HepG2 (cell line): ENCODE measurements at regions not wholly inside any gene's neighbourhood (a gene's known extent, or its start where the extent isn't known, plus 50 kb on each side); places are given as distances from the start of the nearest gene placed in this dataset.

Experiments
- ATAC-seq: fragments of 200-7000 bp; cut with Tn5 transposase; 3 replicates; pipeline ENCODE4 v1.9.1; 2020; ENCODE audit warnings: mild to moderate bottlenecking, moderate library complexity
- BruUV-seq: library from RNA; stranded (reverse); fragments of 400-500 nt; replicated peaks from 2 replicates; lab custom pipeline; 2021; lab: Mats Ljungman, UMichigan
- CTCF ChIA-PET: fragments of 300-600 bp; formaldehyde crosslinking; extraction: SDS; loops from one replicate; lab custom pipeline; 2021; ENCODE audit warnings: low total read pairs, inconsistent platforms, low intra/inter-chr PET ratio; lab: Yijun Ruan, JAX
- POLR2A ChIA-PET: fragments of 350-600 bp; sonication (Branson Sonifier 250); formaldehyde crosslinking; loops from one replicate; lab custom pipeline; 2020; ENCODE audit warnings: antibody characterized with exemption, inconsistent platforms; lab: Yijun Ruan, JAX
- DNase-seq: peaks from one replicate; pipeline ENCODE4 v3.0.0-alpha.2; 2015; ENCODE audit warnings: low spot score
- FAIRE-seq: peaks from 3 replicates; lab custom pipeline; 2011; peaks lifted over from hg19 to GRCh38; lab: Jason Lieb, UNC
- H2AFZ ChIP-seq: one replicate; pipeline ENCODE4 v1.6.1; 2011; ENCODE audit warnings: low read length, inconsistent platforms
- H3K27ac ChIP-seq: fragments of 300-600 bp; 3 replicates; pipeline ENCODE4 v1.8.0; 2011; ENCODE audit warnings: mixed run types, mild to moderate bottlenecking, mixed read lengths, low read length, inconsistent platforms; ENCODE audit not compliant: insufficient read depth; ENCODE audit errors: extremely low read length
- H3K27me3 ChIP-seq, 2 experiments: fragments of 200-600 bp in 1 of 2; 2 replicates in 1 of 2; 3 replicates in 1 of 2; pipeline versions ENCODE4 v1.6.0 to v1.8.0; 2011; ENCODE audit warnings: low read length in 2 of 2, mild to moderate bottlenecking in 2 of 2, moderate library complexity in 2 of 2, inconsistent platforms in 1 of 2; ENCODE audit not compliant: insufficient read depth in 2 of 2, control insufficient read depth in 1 of 2
- H3K36me3 ChIP-seq, 2 experiments: fragments of 200-600 bp in 1 of 2; replicated peaks in 1 of 2; 2 replicates in 1 of 2; 3 replicates in 1 of 2; pipeline versions ENCODE4 v1.5.1 to v1.8.0; 2011; ENCODE audit warnings: low read length in 2 of 2, inconsistent platforms in 1 of 2; ENCODE audit not compliant: insufficient read depth in 2 of 2, control insufficient read depth in 1 of 2
- H3K4me1 ChIP-seq: 2 replicates; pipeline ENCODE4 v1.5.1; 2012; ENCODE audit warnings: low read length, inconsistent platforms; ENCODE audit not compliant: insufficient read depth
- H3K4me2 ChIP-seq: 2 replicates; pipeline ENCODE4 v1.6.0; 2011; ENCODE audit warnings: low read depth, low read length, inconsistent platforms
- H3K4me3 ChIP-seq, 3 experiments: fragments of 200-600 bp in 1 of 3; sonication (generic), shearing (Covaris generic) in 1 of 3; replicated peaks in 1 of 3; 2 replicates each; pipeline ENCODE4 v1.5.1; 2011 to 2016; ENCODE audit warnings: low read length in 3 of 3, inconsistent platforms in 2 of 3, low read depth in 2 of 3, mild to moderate bottlenecking in 2 of 3, control low read depth in 1 of 3, mixed read lengths in 1 of 3; ENCODE audit not compliant: insufficient read depth in 1 of 3
- H3K79me2 ChIP-seq: one replicate; pipeline ENCODE4 v1.6.1; 2011; ENCODE audit warnings: low read length, inconsistent platforms; ENCODE audit not compliant: insufficient read depth
- H3K9ac ChIP-seq: 2 replicates; pipeline ENCODE4 v1.6.0; 2011; ENCODE audit warnings: mild to moderate bottlenecking, low read depth, low read length, inconsistent platforms; ENCODE audit not compliant: insufficient read depth
- H3K9me3 ChIP-seq: 2 replicates; pipeline ENCODE4 v1.5.1; 2012; ENCODE audit warnings: mild to moderate bottlenecking, low read length
- H4K20me1 ChIP-seq: 2 replicates; pipeline ENCODE4 v1.6.0; 2011; ENCODE audit warnings: inconsistent platforms, mild to moderate bottlenecking, low read length, moderate library complexity; ENCODE audit not compliant: insufficient read depth
- FOXJ3 ChIP-seq: sonication (generic); formaldehyde crosslinking; IDR thresholded peaks from 2 replicates; pipeline ENCODE4 v1.4.0; 2020; ENCODE audit warnings: missing genetic modification reagents, mild to moderate bottlenecking, borderline replicate concordance
- NFE2 ChIP-seq: sonication (generic); formaldehyde crosslinking; IDR thresholded peaks from 2 replicates; pipeline ENCODE4 v1.4.0; 2020; ENCODE audit warnings: missing genetic modification reagents
- WGBS: methylation state at CpG from one replicate; pipeline ENCODE4 v1.1.6; 2017; ENCODE audit warnings: low lambda C conversion rate; 5-methylcytosine and 5-hydroxymethylcytosine counted together
- in situ Hi-C: cut with HindIII; loops from 2 replicates; pipeline ENCODE4 v1.10.0; 2017; ENCODE audit warnings: low pct_unique_long_range_greater_than_20kb; ENCODE audit not compliant: extremely low pct_ligation_motif_present
- intact Hi-C: fragments of 100-400 bp; cut with micrococcal nuclease; formaldehyde crosslinking; loops from one replicate; pipeline ENCODE4 v1.10.0; 2022; ENCODE audit not compliant: unreplicated experiment
- TF ChIP-seq, protein P1 (sequence below), 2 experiments: IDR thresholded peaks; 2 replicates each; pipeline ENCODE4 v1.6.1; 2011 to 2012; ENCODE audit warnings: low read length in 2 of 2, borderline replicate concordance in 1 of 2, low read depth in 1 of 2, mild to moderate bottlenecking in 1 of 2, moderate library complexity in 1 of 2
- TF ChIP-seq, protein P2 (sequence below): sonication (generic); formaldehyde crosslinking; IDR thresholded peaks from 2 replicates; pipeline ENCODE4 v1.4.0; 2020; ENCODE audit warnings: mild to moderate bottlenecking, missing genetic modification reagents

DNA sequence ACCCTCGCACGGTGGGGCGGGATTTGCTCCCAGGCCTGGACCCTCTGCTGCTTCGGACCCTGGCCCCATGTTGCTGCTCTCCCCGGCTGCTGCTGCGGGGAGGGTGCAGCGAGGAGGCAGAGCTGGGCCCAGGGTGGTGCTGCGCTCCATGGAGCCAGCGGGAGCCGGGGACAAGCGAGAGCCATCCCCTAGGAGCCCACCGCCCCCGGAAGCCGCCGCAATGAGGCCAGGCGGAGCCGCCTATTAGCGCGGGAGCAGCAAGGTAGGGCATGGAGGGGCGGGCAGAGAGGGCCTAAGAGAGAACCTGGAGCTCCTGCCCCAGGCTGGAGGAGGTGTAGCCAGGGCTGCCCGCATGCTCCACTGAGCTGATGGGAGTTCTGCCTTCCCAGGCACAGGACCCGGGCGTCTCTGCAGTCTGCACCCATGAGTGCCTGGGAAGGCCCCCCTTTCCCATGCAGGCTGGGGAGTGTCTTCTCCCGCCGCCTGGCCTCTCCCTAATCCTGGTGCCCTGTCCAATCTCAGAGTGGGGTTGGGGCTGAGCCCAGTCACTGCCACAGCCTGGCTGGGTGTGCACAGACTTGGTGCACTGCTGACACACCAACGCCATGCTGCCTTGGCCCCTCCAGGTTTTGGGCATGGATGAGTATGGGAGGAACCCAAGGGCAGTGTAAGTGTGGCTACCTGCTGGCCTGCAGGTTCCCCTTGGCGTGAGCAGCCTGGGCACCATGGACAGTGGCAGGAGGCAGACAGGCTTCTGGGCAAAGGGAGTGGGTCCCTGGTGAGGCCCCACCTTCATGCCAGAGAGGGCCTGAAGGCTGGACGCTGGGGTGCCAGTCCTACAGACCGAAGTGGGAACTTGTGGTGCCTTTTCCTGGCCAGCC lies 360.6 kb upstream of the MAP3K7 start:
- ChIA-PET POLR2A (no interaction called here), CTCF (no interaction called here)
- Histone ChIP-seq H3K9ac (no peak overlapping the region), H3K4me3 (no peak overlapping the region), H3K27ac (no peak overlapping the region), H3K27me3 (no peaks in the 10 kb centered on the region; a peak in 2 of 5 replicates), H3K4me1 (no peaks in the 10 kb centered on the region), H3K79me2 (no peaks in the 10 kb centered on the region), H3K4me2 (no peak overlapping the region), H2AFZ (no peak overlapping the region), H3K36me3 (no peaks in the 10 kb centered on the region), H4K20me1 (no peaks in the 10 kb centered on the region), H3K9me3 (no peaks in the 10 kb centered on the region)
- no peak for TF ChIP-seq FOXJ3
- TF ChIP-seq, protein P1, sequence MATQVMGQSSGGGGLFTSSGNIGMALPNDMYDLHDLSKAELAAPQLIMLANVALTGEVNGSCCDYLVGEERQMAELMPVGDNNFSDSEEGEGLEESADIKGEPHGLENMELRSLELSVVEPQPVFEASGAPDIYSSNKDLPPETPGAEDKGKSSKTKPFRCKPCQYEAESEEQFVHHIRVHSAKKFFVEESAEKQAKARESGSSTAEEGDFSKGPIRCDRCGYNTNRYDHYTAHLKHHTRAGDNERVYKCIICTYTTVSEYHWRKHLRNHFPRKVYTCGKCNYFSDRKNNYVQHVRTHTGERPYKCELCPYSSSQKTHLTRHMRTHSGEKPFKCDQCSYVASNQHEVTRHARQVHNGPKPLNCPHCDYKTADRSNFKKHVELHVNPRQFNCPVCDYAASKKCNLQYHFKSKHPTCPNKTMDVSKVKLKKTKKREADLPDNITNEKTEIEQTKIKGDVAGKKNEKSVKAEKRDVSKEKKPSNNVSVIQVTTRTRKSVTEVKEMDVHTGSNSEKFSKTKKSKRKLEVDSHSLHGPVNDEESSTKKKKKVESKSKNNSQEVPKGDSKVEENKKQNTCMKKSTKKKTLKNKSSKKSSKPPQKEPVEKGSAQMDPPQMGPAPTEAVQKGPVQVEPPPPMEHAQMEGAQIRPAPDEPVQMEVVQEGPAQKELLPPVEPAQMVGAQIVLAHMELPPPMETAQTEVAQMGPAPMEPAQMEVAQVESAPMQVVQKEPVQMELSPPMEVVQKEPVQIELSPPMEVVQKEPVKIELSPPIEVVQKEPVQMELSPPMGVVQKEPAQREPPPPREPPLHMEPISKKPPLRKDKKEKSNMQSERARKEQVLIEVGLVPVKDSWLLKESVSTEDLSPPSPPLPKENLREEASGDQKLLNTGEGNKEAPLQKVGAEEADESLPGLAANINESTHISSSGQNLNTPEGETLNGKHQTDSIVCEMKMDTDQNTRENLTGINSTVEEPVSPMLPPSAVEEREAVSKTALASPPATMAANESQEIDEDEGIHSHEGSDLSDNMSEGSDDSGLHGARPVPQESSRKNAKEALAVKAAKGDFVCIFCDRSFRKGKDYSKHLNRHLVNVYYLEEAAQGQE (IDR thresholded peaks at IDR 0.05; ENCODE audit: borderline replicate concordance in 1 of 2, low read depth in 1 of 2, low read length in 2 of 2) = peak; percentile 12 to 64
- no TSS peak for BruUV-seq
- peak; percentile 47 for ATAC-seq
- DNase-seq = no peak
- intact Hi-C loops (no loop called here), in situ Hi-C loops (no loop called here)
- WGBS = 21% methylated on average over 10 of the region's 29 CpGs
- FAIRE-seq = no peak

DNA sequence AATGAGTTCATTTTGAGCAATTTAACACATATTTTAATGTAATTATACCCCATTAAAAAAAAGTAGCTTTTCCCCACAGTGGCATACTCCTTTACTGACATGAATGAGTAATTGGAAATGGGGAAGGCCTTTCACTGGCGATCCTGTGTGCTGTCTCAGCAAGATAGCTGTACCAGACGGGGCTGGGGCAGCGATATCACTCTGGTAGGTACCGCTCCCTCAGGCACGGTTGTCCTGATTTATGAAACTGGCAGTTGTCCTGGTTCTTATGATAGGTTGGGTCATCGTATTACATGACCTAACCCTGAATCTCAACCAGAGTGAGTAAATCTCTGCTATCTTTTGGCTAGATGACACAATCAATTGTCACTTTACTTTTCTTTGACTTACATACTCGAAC lies 355.0 kb upstream of the MAP3K7 start:
- H3K4me2 ChIP-seq = no peak overlapping the region
- no peaks in the 10 kb centered on the region for H3K4me1 ChIP-seq
- no peaks in the 10 kb centered on the region for H4K20me1 ChIP-seq
- no peaks in the 10 kb centered on the region; a peak in 2 of 5 replicates for H3K27me3 ChIP-seq
- in situ Hi-C loops (no loop called here), intact Hi-C loops (loop anchor here (1.0 to 2.0 kb wide), 2 partner anchors 1702 to 1835 kb away; no protein-coding TSS in a partner anchor)
- WGBS = 17% methylated on average over 7 of the region's 7 CpGs
- H3K79me2 ChIP-seq = no peaks in the 10 kb centered on the region
- DNase-seq (no peak), ATAC-seq (no peak), FAIRE-seq (no peak)
- CTCF ChIA-PET = no interaction called here
- no peak overlapping the region for H2AFZ ChIP-seq
- H3K9me3 ChIP-seq = no peaks in the 10 kb centered on the region
- no peak overlapping the region for H3K27ac ChIP-seq
- no peak overlapping the region for H3K9ac ChIP-seq
- no peaks in the 10 kb centered on the region for H3K36me3 ChIP-seq
- BruUV-seq = no TSS peak
- H3K4me3 ChIP-seq = no peak overlapping the region
- POLR2A ChIA-PET = no interaction called here
- no peak for TF ChIP-seq NFE2
- TF ChIP-seq, protein P2, sequence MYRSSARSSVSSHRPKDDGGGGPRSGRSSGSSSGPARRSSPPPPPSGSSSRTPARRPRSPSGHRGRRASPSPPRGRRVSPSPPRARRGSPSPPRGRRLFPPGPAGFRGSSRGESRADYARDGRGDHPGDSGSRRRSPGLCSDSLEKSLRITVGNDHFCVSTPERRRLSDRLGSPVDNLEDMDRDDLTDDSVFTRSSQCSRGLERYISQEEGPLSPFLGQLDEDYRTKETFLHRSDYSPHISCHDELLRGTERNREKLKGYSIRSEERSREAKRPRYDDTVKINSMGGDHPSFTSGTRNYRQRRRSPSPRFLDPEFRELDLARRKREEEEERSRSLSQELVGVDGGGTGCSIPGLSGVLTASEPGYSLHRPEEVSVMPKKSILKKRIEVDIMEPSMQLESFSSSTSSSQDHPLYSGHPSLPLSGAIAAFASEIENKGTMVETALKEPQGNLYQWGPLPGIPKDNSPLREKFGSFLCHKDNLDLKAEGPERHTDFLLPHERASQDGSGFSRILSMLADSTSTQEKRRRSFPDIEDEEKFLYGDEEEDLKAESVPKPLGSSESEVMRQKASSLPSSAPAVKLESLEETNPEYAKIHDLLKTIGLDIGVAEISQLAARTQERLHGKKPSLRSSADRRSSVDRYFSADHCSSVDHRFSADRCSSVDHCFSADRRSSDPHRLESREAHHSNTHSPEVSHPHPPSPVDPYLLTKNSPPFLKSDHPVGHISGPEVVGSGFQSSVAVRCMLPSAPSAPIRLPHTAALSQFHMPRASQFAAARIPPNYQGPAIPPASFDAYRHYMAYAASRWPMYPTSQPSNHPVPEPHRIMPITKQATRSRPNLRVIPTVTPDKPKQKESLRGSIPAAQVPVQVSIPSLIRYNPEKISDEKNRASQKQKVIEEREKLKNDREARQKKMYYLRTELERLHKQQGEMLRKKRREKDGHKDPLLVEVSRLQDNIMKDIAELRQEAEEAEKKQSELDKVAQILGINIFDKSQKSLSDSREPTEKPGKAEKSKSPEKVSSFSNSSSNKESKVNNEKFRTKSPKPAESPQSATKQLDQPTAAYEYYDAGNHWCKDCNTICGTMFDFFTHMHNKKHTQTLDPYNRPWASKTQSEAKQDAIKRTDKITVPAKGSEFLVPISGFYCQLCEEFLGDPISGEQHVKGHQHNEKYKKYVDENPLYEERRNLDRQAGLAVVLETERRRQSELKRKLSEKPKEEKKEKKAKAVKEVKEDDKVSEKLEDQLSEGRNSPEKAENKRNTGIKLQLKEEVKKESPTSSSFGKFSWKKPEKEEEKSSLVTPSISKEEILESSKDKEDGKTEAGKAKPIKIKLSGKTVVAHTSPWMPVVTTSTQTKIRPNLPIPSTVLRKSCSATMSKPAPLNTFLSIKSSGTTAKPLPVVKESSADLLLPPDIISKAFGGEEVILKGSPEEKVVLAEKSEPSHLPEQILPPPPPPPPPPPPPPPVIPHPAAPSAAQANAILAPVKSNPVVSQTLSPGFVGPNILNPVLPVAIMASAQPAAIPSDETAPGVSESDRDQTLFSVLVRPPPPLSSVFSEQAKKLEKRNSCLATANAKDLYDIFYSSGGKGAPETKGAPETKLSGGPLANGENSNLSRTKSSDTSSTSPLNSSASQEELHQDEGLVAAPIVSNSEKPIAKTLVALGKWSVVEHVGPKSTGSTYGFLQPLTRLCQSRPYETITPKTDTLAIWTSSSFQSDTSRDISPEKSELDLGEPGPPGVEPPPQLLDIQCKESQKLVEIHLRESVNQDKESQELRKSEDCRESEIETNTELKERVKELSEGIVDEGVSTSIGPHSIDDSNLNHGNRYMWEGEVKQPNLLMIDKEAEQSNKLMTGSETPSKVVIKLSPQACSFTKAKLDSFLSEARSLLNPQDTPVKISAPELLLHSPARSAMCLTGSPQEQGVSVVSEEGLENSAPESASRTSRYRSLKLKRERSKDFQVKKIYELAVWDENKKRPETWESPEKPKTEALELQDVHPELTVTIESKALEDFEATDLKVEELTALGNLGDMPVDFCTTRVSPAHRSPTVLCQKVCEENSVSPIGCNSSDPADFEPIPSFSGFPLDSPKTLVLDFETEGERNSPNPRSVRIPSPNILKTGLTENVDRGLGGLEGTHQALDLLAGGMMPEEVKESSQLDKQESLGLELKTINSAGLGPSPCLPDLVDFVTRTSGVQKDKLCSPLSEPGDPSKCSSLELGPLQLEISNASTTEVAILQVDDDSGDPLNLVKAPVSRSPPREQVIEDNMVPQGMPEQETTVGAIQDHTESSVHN = no peak
